ENCODE measurements at regions not wholly inside any gene's neighbourhood (a gene's known extent, or its start where the extent isn't known, plus 50 kb on each side); places are given as distances from the start of the nearest gene placed in this dataset.

- Histone ChIP-seq H3K79me2 (no peaks in the 10 kb centered on the region), H3K9ac (no peak overlapping the region)
- no peak for TF ChIP-seq CTCF (IDR thresholded peaks at IDR 0.05)
Measured at GRCh38 chr7:26495569-26495968, 203.9 kb downstream of the SNX10 start.

GRCh38 chr7:26497801-26498596 is 206.3 kb downstream of the SNX10 start:
- TF ChIP-seq CTCF (IDR thresholded peaks at IDR 0.05), result no peak
- no peak overlapping the region for H2AFZ ChIP-seq
- no peaks in the 10 kb centered on the region for H3K9me3 ChIP-seq (ENCODE audit: control insufficient read depth, low read length)
- no peaks in the 10 kb centered on the region for H3K36me3 ChIP-seq (ENCODE audit: control insufficient read depth, insufficient read depth, low read length)
- H3K27me3 ChIP-seq (ENCODE audit: control insufficient read depth, insufficient read depth, low read length), result no peaks in the 10 kb centered on the region
- H3K79me2 ChIP-seq, result no peaks in the 10 kb centered on the region
- no peak overlapping the region for H3K4me2 ChIP-seq (ENCODE audit: low read length)
- no peaks in the 10 kb centered on the region for H3K4me1 ChIP-seq
- no peak overlapping the region for H3K4me3 ChIP-seq (ENCODE audit: low read depth, low read length)
- H3K27ac ChIP-seq, result no peak overlapping the region
- H3K9ac ChIP-seq, result no peak overlapping the region

More at GRCh38 chr7:26495569-26495968, 203.9 kb downstream of the SNX10 start:
- Histone ChIP-seq H3K4me1 (peaks cover 5% of the 10 kb centered on the region), H2AFZ (no peak overlapping the region), H3K9me3 (ENCODE audit: control insufficient read depth, low read length) (no peaks in the 10 kb centered on the region), H3K4me2 (ENCODE audit: low read length) (no peak overlapping the region), H3K36me3 (ENCODE audit: control insufficient read depth, insufficient read depth, low read length) (no peaks in the 10 kb centered on the region), H3K27ac (no peak overlapping the region), H3K4me3 (ENCODE audit: low read depth, low read length) (no peak overlapping the region), H3K27me3 (ENCODE audit: control insufficient read depth, insufficient read depth, low read length) (no peaks in the 10 kb centered on the region)

GRCh38 chr7:26499315-26499897 is 207.7 kb downstream of the SNX10 start:
- no peak overlapping the region for H3K4me2 ChIP-seq (ENCODE audit: low read length)
- no peaks in the 10 kb centered on the region for H3K79me2 ChIP-seq
- no peak overlapping the region for H3K27ac ChIP-seq
- no peaks in the 10 kb centered on the region for H3K36me3 ChIP-seq (ENCODE audit: control insufficient read depth, insufficient read depth, low read length)
- H3K27me3 ChIP-seq (ENCODE audit: control insufficient read depth, insufficient read depth, low read length), result no peaks in the 10 kb centered on the region
- TF ChIP-seq CTCF (IDR thresholded peaks at IDR 0.05), result no peak
- H3K4me3 ChIP-seq (ENCODE audit: low read depth, low read length), result no peak overlapping the region
- no peak overlapping the region for H2AFZ ChIP-seq
- no peak overlapping the region for H3K9ac ChIP-seq
- H3K9me3 ChIP-seq (ENCODE audit: control insufficient read depth, low read length), result no peaks in the 10 kb centered on the region
- no peaks in the 10 kb centered on the region for H3K4me1 ChIP-seq

- Histone ChIP-seq H2AFZ (no peak overlapping the region), H3K79me2 (no peaks in the 10 kb centered on the region), H3K27me3 (ENCODE audit: control insufficient read depth, insufficient read depth, low read length) (no peaks in the 10 kb centered on the region), H3K4me2 (ENCODE audit: low read length) (no peak overlapping the region), H3K4me1 (no peaks in the 10 kb centered on the region), H3K9me3 (ENCODE audit: control insufficient read depth, low read length) (no peaks in the 10 kb centered on the region), H3K4me3 (ENCODE audit: low read depth, low read length) (no peak overlapping the region), H3K27ac (no peak overlapping the region), H3K36me3 (ENCODE audit: control insufficient read depth, insufficient read depth, low read length) (no peaks in the 10 kb centered on the region), H3K9ac (no peak overlapping the region)
- peak; percentile 62 for TF ChIP-seq CTCF (IDR thresholded peaks at IDR 0.05)
Measured at GRCh38 chr7:26500749-26501352, 209.2 kb downstream of the SNX10 start.

All from parathyroid adenoma (tissue), 2 donors.